ENCODE measurements at regions not wholly inside any gene's neighbourhood (a gene's known extent, or its start where the extent isn't known, plus 50 kb on each side); places are given as distances from the start of the nearest gene placed in this dataset.
"Not testable (repeated sequence)": the region's sequence is repeated elsewhere in the genome, so short reads cannot be mapped to it uniquely, and the experiment has no call there.

- DNase-seq: no peak
These were observed 1353.9 kb downstream of the AACS start for GRCh38 chr12:126419131-126419530.

GRCh38 chr12:126424696-126425095 is 1359.5 kb downstream of the AACS start:
- no peak for DNase-seq

- no peak for DNase-seq
These were observed 1360.0 kb downstream of the AACS start for GRCh38 chr12:126425264-126425663.

GRCh38 chr12:126428769-126429168 is 1363.5 kb downstream of the AACS start:
- DNase-seq: no peak

- DNase-seq: no peak
These were observed 1365.7 kb downstream of the AACS start for GRCh38 chr12:126430921-126431320.

GRCh38 chr12:126431767-126432166 is 1366.5 kb downstream of the AACS start:
- DNase-seq: no peak

- no peak for DNase-seq
These were observed 1367.5 kb downstream of the AACS start for GRCh38 chr12:126432780-126433179.

- DNase-seq: no peak
These were observed 1369.3 kb downstream of the AACS start for GRCh38 chr12:126434412-126434985.

- no peak for DNase-seq
These were observed 1370.8 kb downstream of the AACS start for GRCh38 chr12:126436041-126436440.

- DNase-seq: no peak
These were observed 1372.7 kb downstream of the AACS start for GRCh38 chr12:126437934-126438333.

GRCh38 chr12:126443977-126444376 is 1378.7 kb downstream of the AACS start:
- no peak for DNase-seq

GRCh38 chr12:126447346-126447745 is 1382.1 kb downstream of the AACS start:
- DNase-seq: no peak

GRCh38 chr12:126451809-126452208 is 1386.6 kb downstream of the AACS start:
- DNase-seq: no peak

GRCh38 chr12:126452686-126453085 is 1387.5 kb downstream of the AACS start:
- DNase-seq: not testable (repeated sequence)

- DNase-seq: no peak
These were observed 1389.3 kb downstream of the AACS start for GRCh38 chr12:126454581-126454980.

- no peak for DNase-seq
These were observed 1392.5 kb downstream of the AACS start for GRCh38 chr12:126457776-126458175.

GRCh38 chr12:126464153-126464552 is 1398.9 kb downstream of the AACS start:
- no peak for DNase-seq

- no peak for DNase-seq
These were observed 1404.0 kb downstream of the AACS start for GRCh38 chr12:126469211-126469610.

GRCh38 chr12:126474703-126475102 is 1409.5 kb downstream of the AACS start:
- DNase-seq: no peak

- no peak for DNase-seq
These were observed 1415.2 kb downstream of the AACS start for GRCh38 chr12:126480451-126480850.

GRCh38 chr12:126481688-126482087 is 1416.5 kb downstream of the AACS start:
- DNase-seq: no peak

GRCh38 chr12:126482238-126482889 is 1417.1 kb downstream of the AACS start:
- DNase-seq: no peak

GRCh38 chr12:126483145-126484068 is 1418.2 kb downstream of the AACS start:
- no peak for DNase-seq

GRCh38 chr12:126487431-126487980 is 1422.3 kb downstream of the AACS start:
- no peak for DNase-seq

Data from GF-D8 (cell line).